ENCODE measurements at regions not wholly inside any gene's neighbourhood (a gene's known extent, or its start where the extent isn't known, plus 50 kb on each side); places are given as distances from the start of the nearest gene placed in this dataset.

- ChIA-PET POLR2A (no interaction called here), CTCF (no interaction called here)
- Mint-ChIP-seq H3K4me3 (no peak overlapping the region), H3K27ac (no peak overlapping the region), H3K36me3 (peaks cover 3% of the 10 kb centered on the region; the same call in 1 of the 2 replicates), H3K27me3 (ENCODE audit: low read depth) (no peaks in the 10 kb centered on the region), H3K9me3 (peaks cover 29% of the 10 kb centered on the region), H3K4me1 (no peaks in the 10 kb centered on the region)
- ATAC-seq (no peak), DNase-seq (ENCODE audit: low spot score) (no peak)
- TF ChIP-seq, protein P1, sequence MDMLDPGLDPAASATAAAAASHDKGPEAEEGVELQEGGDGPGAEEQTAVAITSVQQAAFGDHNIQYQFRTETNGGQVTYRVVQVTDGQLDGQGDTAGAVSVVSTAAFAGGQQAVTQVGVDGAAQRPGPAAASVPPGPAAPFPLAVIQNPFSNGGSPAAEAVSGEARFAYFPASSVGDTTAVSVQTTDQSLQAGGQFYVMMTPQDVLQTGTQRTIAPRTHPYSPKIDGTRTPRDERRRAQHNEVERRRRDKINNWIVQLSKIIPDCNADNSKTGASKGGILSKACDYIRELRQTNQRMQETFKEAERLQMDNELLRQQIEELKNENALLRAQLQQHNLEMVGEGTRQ (CRISPR knock-in tag; IDR thresholded peaks at IDR 0.05) = no peak
- TF ChIP-seq FOXJ3 (CRISPR knock-in tag; IDR thresholded peaks at IDR 0.05; ENCODE audit: borderline replicate concordance) = no peak
- no peak for TF ChIP-seq GABPB1 (CRISPR knock-in tag; IDR thresholded peaks at IDR 0.05)
- TF ChIP-seq EMX1 (CRISPR knock-in tag; IDR thresholded peaks at IDR 0.05) = no peak
- TF ChIP-seq NFYB (CRISPR knock-in tag; conservative IDR thresholded peaks at IDR 0.05; ENCODE audit: low read depth) = no peak
These were observed 328.0 kb upstream of the MDFIC2 start for GRCh38 chr3:70640481-70640880.

DNA sequence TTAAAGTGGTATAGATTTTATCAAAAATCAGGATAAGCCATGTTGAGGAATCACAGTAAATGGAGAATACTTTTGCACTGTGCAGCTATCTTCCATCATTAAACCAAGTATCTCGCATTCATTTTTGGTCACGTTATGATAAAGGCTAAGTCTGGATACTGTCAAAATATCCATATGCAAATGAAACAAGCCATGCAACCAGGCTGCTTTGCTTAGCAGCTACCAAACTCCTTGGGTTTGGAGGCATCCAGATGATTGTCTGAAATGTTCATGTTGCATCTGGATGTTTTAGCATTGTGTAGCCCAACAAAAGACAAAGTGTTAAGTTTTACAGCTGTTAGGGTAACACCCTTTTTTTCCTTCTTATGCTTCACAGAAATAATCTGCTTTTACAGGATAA lies 322.9 kb upstream of the MDFIC2 start:
- peaks cover 8% of the 10 kb centered on the region for H3K27me3 Mint-ChIP-seq (ENCODE audit: low read depth)
- DNase-seq (ENCODE audit: low spot score) (no peak), ATAC-seq (no peak)
- no peak overlapping the region for H3K4me3 Mint-ChIP-seq
- no peak overlapping the region for H3K27ac Mint-ChIP-seq
- peaks cover 22% of the 10 kb centered on the region for H3K4me1 Mint-ChIP-seq
- H3K36me3 Mint-ChIP-seq = no peaks in the 10 kb centered on the region
- no peak for TF ChIP-seq CBFB (CRISPR knock-in tag; IDR thresholded peaks at IDR 0.05; ENCODE audit: low read depth)
- TF ChIP-seq HMGA2 (CRISPR knock-in tag; IDR thresholded peaks at IDR 0.05) = no peak
- no peak for TF ChIP-seq JUN (CRISPR knock-in tag; IDR thresholded peaks at IDR 0.05)
- TF ChIP-seq EMX1 (CRISPR knock-in tag; IDR thresholded peaks at IDR 0.05) = no peak
- TF ChIP-seq TP53 (CRISPR knock-in tag; IDR thresholded peaks at IDR 0.05) = no peak
- no peak for TF ChIP-seq ATF3 (CRISPR knock-in tag; conservative IDR thresholded peaks at IDR 0.05)
- TF ChIP-seq, protein P2, sequence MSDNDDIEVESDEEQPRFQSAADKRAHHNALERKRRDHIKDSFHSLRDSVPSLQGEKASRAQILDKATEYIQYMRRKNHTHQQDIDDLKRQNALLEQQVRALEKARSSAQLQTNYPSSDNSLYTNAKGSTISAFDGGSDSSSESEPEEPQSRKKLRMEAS (CRISPR knock-in tag; IDR thresholded peaks at IDR 0.05) = no peak
- TF ChIP-seq, protein P3, sequence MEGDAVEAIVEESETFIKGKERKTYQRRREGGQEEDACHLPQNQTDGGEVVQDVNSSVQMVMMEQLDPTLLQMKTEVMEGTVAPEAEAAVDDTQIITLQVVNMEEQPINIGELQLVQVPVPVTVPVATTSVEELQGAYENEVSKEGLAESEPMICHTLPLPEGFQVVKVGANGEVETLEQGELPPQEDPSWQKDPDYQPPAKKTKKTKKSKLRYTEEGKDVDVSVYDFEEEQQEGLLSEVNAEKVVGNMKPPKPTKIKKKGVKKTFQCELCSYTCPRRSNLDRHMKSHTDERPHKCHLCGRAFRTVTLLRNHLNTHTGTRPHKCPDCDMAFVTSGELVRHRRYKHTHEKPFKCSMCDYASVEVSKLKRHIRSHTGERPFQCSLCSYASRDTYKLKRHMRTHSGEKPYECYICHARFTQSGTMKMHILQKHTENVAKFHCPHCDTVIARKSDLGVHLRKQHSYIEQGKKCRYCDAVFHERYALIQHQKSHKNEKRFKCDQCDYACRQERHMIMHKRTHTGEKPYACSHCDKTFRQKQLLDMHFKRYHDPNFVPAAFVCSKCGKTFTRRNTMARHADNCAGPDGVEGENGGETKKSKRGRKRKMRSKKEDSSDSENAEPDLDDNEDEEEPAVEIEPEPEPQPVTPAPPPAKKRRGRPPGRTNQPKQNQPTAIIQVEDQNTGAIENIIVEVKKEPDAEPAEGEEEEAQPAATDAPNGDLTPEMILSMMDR (IDR thresholded peaks at IDR 0.05) = no peak
- no peak for TF ChIP-seq MXD4 (CRISPR knock-in tag; IDR thresholded peaks at IDR 0.05; ENCODE audit: borderline replicate concordance)
- no peak for TF ChIP-seq ATF6 (CRISPR knock-in tag; IDR thresholded peaks at IDR 0.05)
- TF ChIP-seq NR2C2 (CRISPR knock-in tag; IDR thresholded peaks at IDR 0.05) = no peak
- TF ChIP-seq GRHL2 (CRISPR knock-in tag; IDR thresholded peaks at IDR 0.05; ENCODE audit: insufficient replicate concordance, severe bottlenecking) = no peak
- no peak for TF ChIP-seq AR (CRISPR knock-in tag; IDR thresholded peaks at IDR 0.05)
- no peak for TF ChIP-seq ZNF416 (CRISPR knock-in tag; IDR thresholded peaks at IDR 0.05)
- POLR2A ChIA-PET = no interaction called here
- CTCF ChIA-PET = no interaction called here
- peaks cover 18% of the 10 kb centered on the region for H3K9me3 Mint-ChIP-seq

Data from WTC11 (cell line).